PFSK-1 (cell line): ENCODE measurements at regions not wholly inside any gene's neighbourhood (a gene's known extent, or its start where the extent isn't known, plus 50 kb on each side); places are given as distances from the start of the nearest gene placed in this dataset.

ENCODE experiments used
- FOXP2 ChIP-seq: optimal IDR thresholded peaks from 2 replicates; pipeline ENCODE3; 2011; ENCODE audit warnings: borderline replicate concordance, control low read depth, inconsistent platforms; ENCODE audit not compliant: insufficient read depth; ENCODE audit errors: extremely low read length, extremely low read depth
- POLR2AphosphoS5 ChIP-seq: IDR thresholded peaks from 2 replicates; pipeline ENCODE4 v1.6.1; 2012; ENCODE audit warnings: low read depth, mild to moderate bottlenecking, control low read depth, low read length, moderate library complexity
- REST ChIP-seq, 2 experiments: IDR thresholded peaks; 2 replicates each; pipeline versions ENCODE4 v1.6.1 to v1.8.0; 2011 to 2012; ENCODE audit warnings: low read depth in 2 of 2, low read length in 2 of 2, control low read depth in 1 of 2, inconsistent platforms in 1 of 2, mild to moderate bottlenecking in 1 of 2, moderate library complexity in 1 of 2; ENCODE audit not compliant: insufficient read depth in 1 of 2
- SIN3A ChIP-seq: IDR thresholded peaks from 2 replicates; pipeline ENCODE4 v1.6.1; 2012; ENCODE audit warnings: mild to moderate bottlenecking, low read length, moderate library complexity, borderline replicate concordance; ENCODE audit not compliant: insufficient read depth
- TAF1 ChIP-seq: IDR thresholded peaks from 2 replicates; pipeline ENCODE4 v1.6.1; 2012; ENCODE audit warnings: low read length, control low read depth, borderline replicate concordance; ENCODE audit not compliant: insufficient read depth

- TF ChIP-seq TAF1 (no peak), POLR2AphosphoS5 (no peak), SIN3A (no peak), REST (IDR thresholded peaks at IDR 0.05; ENCODE audit: insufficient read depth in 1 of 2, low read depth in 2 of 2, low read length in 2 of 2) (no peak), FOXP2 (no peak)
Measured at GRCh38 chr5:167763772-167764171, 527.7 kb upstream of the WWC1 start.

- TF ChIP-seq TAF1, result no peak
- TF ChIP-seq SIN3A, result no peak
- no peak for TF ChIP-seq POLR2AphosphoS5
- TF ChIP-seq FOXP2, result no peak
- no peak for TF ChIP-seq REST (IDR thresholded peaks at IDR 0.05; ENCODE audit: insufficient read depth in 1 of 2, low read depth in 2 of 2, low read length in 2 of 2)
Measured at GRCh38 chr5:167764641-167765289, 526.7 kb upstream of the WWC1 start.

- TF ChIP-seq SIN3A, result no peak
- TF ChIP-seq TAF1, result no peak
- no peak for TF ChIP-seq FOXP2
- TF ChIP-seq REST (IDR thresholded peaks at IDR 0.05; ENCODE audit: insufficient read depth in 1 of 2, low read depth in 2 of 2, low read length in 2 of 2), result no peak
- TF ChIP-seq POLR2AphosphoS5, result no peak
Measured at GRCh38 chr5:167765352-167765751, 526.1 kb upstream of the WWC1 start.

GRCh38 chr5:167766957-167767356 is 524.5 kb upstream of the WWC1 start:
- TF ChIP-seq POLR2AphosphoS5 (no peak), TAF1 (no peak), FOXP2 (no peak), SIN3A (no peak), REST (IDR thresholded peaks at IDR 0.05; ENCODE audit: insufficient read depth in 1 of 2, low read depth in 2 of 2, low read length in 2 of 2) (no peak)

GRCh38 chr5:167767795-167768194 is 523.6 kb upstream of the WWC1 start:
- TF ChIP-seq FOXP2, result no peak
- TF ChIP-seq POLR2AphosphoS5, result no peak
- no peak for TF ChIP-seq TAF1
- TF ChIP-seq REST (IDR thresholded peaks at IDR 0.05; ENCODE audit: insufficient read depth in 1 of 2, low read depth in 2 of 2, low read length in 2 of 2), result no peak
- no peak for TF ChIP-seq SIN3A
